Keratinocyte (primary cell): ENCODE measurements at regions not wholly inside any gene's neighbourhood (a gene's known extent, or its start where the extent isn't known, plus 50 kb on each side); places are given as distances from the start of the nearest gene placed in this dataset.

Experiments used
- DNase-seq: peaks from one replicate; pipeline ENCODE4 v3.0.0-alpha.2; 2011; ENCODE audit warnings: low read depth, missing footprints, low spot score
- FAIRE-seq: peaks from 2 replicates; lab custom pipeline; 2011; peaks lifted over from hg19 to GRCh38; lab: Jason Lieb, UNC
- H2AFZ ChIP-seq: 2 replicates; pipeline ENCODE4 v1.6.0; 2012; ENCODE audit warnings: low read length, control low read depth, inconsistent platforms; ENCODE audit not compliant: control insufficient read depth
- H3K27ac ChIP-seq: 2 replicates; pipeline ENCODE4 v1.5.1; 2011; ENCODE audit warnings: low read length; ENCODE audit not compliant: control insufficient read depth, insufficient read depth
- H3K27me3 ChIP-seq: 3 replicates; pipeline ENCODE4 v1.6.0; 2011; ENCODE audit warnings: low read length; ENCODE audit not compliant: control insufficient read depth, insufficient read depth; ENCODE audit errors: extremely low read depth
- H3K36me3 ChIP-seq, 2 experiments: 2 replicates in 1 of 2; 3 replicates in 1 of 2; pipeline ENCODE4 v1.5.1; 2011; ENCODE audit warnings: low read length in 2 of 2, mild to moderate bottlenecking in 1 of 2; ENCODE audit not compliant: control insufficient read depth in 2 of 2, insufficient read depth in 2 of 2; ENCODE audit errors: extremely low read depth in 1 of 2
- H3K4me1 ChIP-seq: 3 replicates; pipeline ENCODE4 v1.5.1; 2011; ENCODE audit warnings: low read length; ENCODE audit not compliant: control insufficient read depth, insufficient read depth; ENCODE audit errors: extremely low read depth
- H3K4me2 ChIP-seq: 3 replicates; pipeline ENCODE4 v1.6.0; 2011; ENCODE audit warnings: low read depth, low read length; ENCODE audit not compliant: control insufficient read depth, insufficient read depth; ENCODE audit errors: extremely low read depth
- H3K4me3 ChIP-seq, 3 experiments: fragments of 200-600 bp in 1 of 3; sonication (generic) in 1 of 3; 2 replicates in 2 of 3; 3 replicates in 1 of 3; pipeline ENCODE4 v1.5.1; 2011 to 2016; ENCODE audit warnings: low read length in 3 of 3, mild to moderate bottlenecking in 3 of 3, control low read depth in 2 of 3, inconsistent platforms in 1 of 3, low read depth in 1 of 3, mixed read lengths in 1 of 3, mixed run types in 1 of 3, moderate library complexity in 1 of 3; ENCODE audit not compliant: control insufficient read depth in 2 of 3, insufficient read depth in 2 of 3; ENCODE audit errors: extremely low read depth in 1 of 3
- H3K79me2 ChIP-seq: 2 replicates; pipeline ENCODE4 v1.6.0; 2012; ENCODE audit warnings: low read length; ENCODE audit not compliant: control insufficient read depth, insufficient read depth
- H3K9ac ChIP-seq: 3 replicates; pipeline ENCODE4 v1.6.0; 2011; ENCODE audit warnings: low read length; ENCODE audit not compliant: control insufficient read depth, insufficient read depth; ENCODE audit errors: extremely low read depth
- H3K9me1 ChIP-seq: 3 replicates; pipeline ENCODE4 v1.6.0; 2011; ENCODE audit warnings: low read length; ENCODE audit not compliant: control insufficient read depth, insufficient read depth; ENCODE audit errors: extremely low read depth
- H3K9me3 ChIP-seq: 2 replicates; pipeline ENCODE4 v1.5.1; 2012; ENCODE audit warnings: low read depth, low read length; ENCODE audit not compliant: control insufficient read depth
- H4K20me1 ChIP-seq: 3 replicates; pipeline ENCODE4 v1.6.0; 2011; ENCODE audit warnings: low read length; ENCODE audit not compliant: control insufficient read depth, insufficient read depth; ENCODE audit errors: extremely low read depth
- CTCF ChIP-seq, 3 experiments: IDR thresholded peaks in 1 of 3; conservative IDR thresholded peaks in 1 of 3; optimal IDR thresholded peaks in 1 of 3; 2 replicates in 2 of 3; 3 replicates in 1 of 3; pipeline versions ENCODE3 to v1.5.1; 2011; ENCODE audit warnings: low read length in 3 of 3, mild to moderate bottlenecking in 3 of 3, moderate library complexity in 2 of 3, control low read depth in 1 of 3, inconsistent platforms in 1 of 3; ENCODE audit not compliant: insufficient read depth in 2 of 3; ENCODE audit errors: extremely low read depth in 1 of 3
- EZH2 ChIP-seq: IDR thresholded peaks from one replicate; pipeline ENCODE4 v1.6.1; 2012; ENCODE audit warnings: inconsistent platforms, mild to moderate bottlenecking, low read length, moderate library complexity
- dilution Hi-C: fragments of 300-500 bp; cut with MboI; formaldehyde crosslinking; loops from one replicate; pipeline ENCODE4 v1.7.0; 2020; ENCODE audit warnings: low sequenced_read_pairs; ENCODE audit not compliant: extremely low pct_ligation_motif_present

- Histone ChIP-seq H3K36me3 (no peaks in the 10 kb centered on the region), H3K9ac (no peak overlapping the region), H3K4me2 (no peak overlapping the region), H3K27ac (no peak overlapping the region), H3K4me3 (no peak overlapping the region), H3K4me1 (no peaks in the 10 kb centered on the region), H4K20me1 (no peaks in the 10 kb centered on the region), H3K27me3 (no peaks in the 10 kb centered on the region), H3K79me2 (no peaks in the 10 kb centered on the region), H3K9me3 (no peaks in the 10 kb centered on the region), H3K9me1 (no peaks in the 10 kb centered on the region), H2AFZ (no peak overlapping the region)
- no peak for TF ChIP-seq CTCF (optimal IDR thresholded peaks at IDR 0.05 in 1 of 3, IDR thresholded peaks at IDR 0.05 in 1 of 3, conservative IDR thresholded peaks at IDR 0.05 in 1 of 3; ENCODE audit: extremely low read depth in 1 of 3, insufficient read depth in 2 of 3, low read length in 3 of 3)
- no peak for TF ChIP-seq EZH2
- no peak for DNase-seq
- no peak for FAIRE-seq
- dilution Hi-C loops: no loop called here
Measured at GRCh38 chrX:42050345-42050744, 127.0 kb upstream of the CASK start.

- H3K9me1 ChIP-seq: no peaks in the 10 kb centered on the region
- dilution Hi-C loops: no loop called here
- H3K79me2 ChIP-seq: no peaks in the 10 kb centered on the region
- DNase-seq (no peak), FAIRE-seq (no peak)
- TF ChIP-seq CTCF (optimal IDR thresholded peaks at IDR 0.05 in 1 of 3, IDR thresholded peaks at IDR 0.05 in 1 of 3, conservative IDR thresholded peaks at IDR 0.05 in 1 of 3; ENCODE audit: extremely low read depth in 1 of 3, insufficient read depth in 2 of 3, low read length in 3 of 3): no peak
- TF ChIP-seq EZH2: no peak
- no peak overlapping the region for H3K4me2 ChIP-seq
- no peaks in the 10 kb centered on the region for H4K20me1 ChIP-seq
- H3K4me3 ChIP-seq: no peak overlapping the region
- no peak overlapping the region for H2AFZ ChIP-seq
- no peak overlapping the region for H3K9ac ChIP-seq
- H3K9me3 ChIP-seq: no peaks in the 10 kb centered on the region
- H3K4me1 ChIP-seq: no peaks in the 10 kb centered on the region
- no peaks in the 10 kb centered on the region for H3K27me3 ChIP-seq
- H3K36me3 ChIP-seq: no peaks in the 10 kb centered on the region
- no peak overlapping the region for H3K27ac ChIP-seq
Measured at GRCh38 chrX:42047886-42048285, 124.5 kb upstream of the CASK start.
